ENCODE measurements at regions not wholly inside any gene's neighbourhood (a gene's known extent, or its start where the extent isn't known, plus 50 kb on each side); places are given as distances from the start of the nearest gene placed in this dataset.

DNA sequence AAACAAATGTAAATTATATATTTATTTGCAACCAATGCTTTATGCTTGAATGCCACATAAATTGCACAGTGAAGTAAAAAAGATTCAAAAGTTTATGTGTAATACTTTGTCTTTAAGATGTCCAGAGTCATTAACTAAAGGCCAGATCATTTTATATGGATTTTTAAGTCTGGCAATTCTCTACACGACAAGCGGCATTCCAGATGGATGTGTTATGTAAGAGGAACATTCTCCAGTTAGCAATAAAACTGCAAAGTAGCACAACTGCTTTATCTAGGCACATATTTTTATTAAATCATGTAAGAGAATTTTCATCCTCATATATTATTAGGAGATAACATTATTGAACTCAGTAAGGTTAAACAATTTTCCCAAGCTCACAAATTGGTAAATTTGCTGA lies 1717.7 kb upstream of the SEL1L start:
- no peaks in the 10 kb centered on the region for H3K79me2 ChIP-seq (ENCODE audit: insufficient read depth, low read depth)
- no peaks in the 10 kb centered on the region for H3K4me1 ChIP-seq (ENCODE audit: low read depth, poor library complexity, severe bottlenecking)
- no peak overlapping the region for H3K4me2 ChIP-seq
- H3K27ac ChIP-seq, result no peak overlapping the region
- H3K27me3 ChIP-seq (ENCODE audit: insufficient read depth, low read depth), result no peaks in the 10 kb centered on the region
- no peak overlapping the region for H3K4me3 ChIP-seq (IDR thresholded peaks at IDR 0.05; ENCODE audit: insufficient read depth, low read depth, low read length)
- H4K20me1 ChIP-seq (ENCODE audit: insufficient read depth), result no peaks in the 10 kb centered on the region
- H3K36me3 ChIP-seq (ENCODE audit: insufficient read depth), result no peaks in the 10 kb centered on the region
- H3K9ac ChIP-seq, result no peak overlapping the region
- no peak overlapping the region for H2AFZ ChIP-seq (ENCODE audit: low read depth)
- TF ChIP-seq CTCF (conservative IDR thresholded peaks at IDR 0.05; ENCODE audit: low read depth, low read length), result no peak

- H3K4me3 ChIP-seq (IDR thresholded peaks at IDR 0.05; ENCODE audit: insufficient read depth, low read depth, low read length), result no peak overlapping the region
- TF ChIP-seq CTCF (conservative IDR thresholded peaks at IDR 0.05; ENCODE audit: low read depth, low read length), result no peak
- H3K79me2 ChIP-seq (ENCODE audit: insufficient read depth, low read depth), result no peaks in the 10 kb centered on the region
- no peak overlapping the region for H3K9ac ChIP-seq
- H3K27ac ChIP-seq, result no peak overlapping the region
- no peaks in the 10 kb centered on the region for H4K20me1 ChIP-seq (ENCODE audit: insufficient read depth)
- no peak overlapping the region for H2AFZ ChIP-seq (ENCODE audit: low read depth)
- H3K4me2 ChIP-seq, result no peak overlapping the region
- H3K27me3 ChIP-seq (ENCODE audit: insufficient read depth, low read depth), result no peaks in the 10 kb centered on the region
- no peaks in the 10 kb centered on the region for H3K36me3 ChIP-seq (ENCODE audit: insufficient read depth)
- H3K4me1 ChIP-seq (ENCODE audit: low read depth, poor library complexity, severe bottlenecking), result no peaks in the 10 kb centered on the region
Measured at GRCh38 chr14:83253870-83254269, 1720.2 kb upstream of the SEL1L start.

DNA sequence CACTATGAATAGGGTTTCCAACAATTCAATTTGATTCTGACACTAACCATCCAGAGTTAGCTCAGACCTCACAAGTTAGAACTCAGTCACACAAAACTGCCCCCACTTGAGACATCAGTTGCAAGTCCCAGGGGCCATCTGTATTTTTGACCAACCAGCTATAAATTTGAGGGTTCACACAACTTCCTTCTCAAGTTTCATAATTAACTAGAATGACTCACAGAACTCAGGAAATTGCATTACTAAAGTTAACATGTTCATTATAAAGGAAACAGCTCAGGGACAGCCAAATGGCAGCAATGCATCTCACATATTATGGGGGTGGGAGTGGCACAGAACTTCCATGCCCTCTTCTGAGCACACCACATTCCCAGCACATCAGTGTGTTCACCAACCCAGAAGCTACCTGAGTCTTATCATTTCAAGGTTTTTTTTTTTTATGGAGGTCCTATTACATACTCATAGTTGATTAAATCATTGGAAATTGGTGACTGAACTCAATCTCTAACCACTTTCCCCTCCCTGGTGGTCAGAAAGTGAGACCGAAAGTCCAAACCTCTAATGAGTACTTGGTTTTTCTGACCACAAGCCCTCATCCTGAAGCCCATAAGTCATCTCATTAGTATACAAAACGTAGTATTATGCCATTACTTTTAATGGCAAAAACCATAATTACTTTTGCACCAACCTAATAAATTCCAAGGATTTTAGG lies 1721.5 kb upstream of the SEL1L start:
- Histone ChIP-seq H3K27ac (no peak overlapping the region), H2AFZ (ENCODE audit: low read depth) (no peak overlapping the region), H3K36me3 (ENCODE audit: insufficient read depth) (no peaks in the 10 kb centered on the region), H4K20me1 (ENCODE audit: insufficient read depth) (no peaks in the 10 kb centered on the region), H3K9ac (no peak overlapping the region), H3K4me1 (ENCODE audit: low read depth, poor library complexity, severe bottlenecking) (no peaks in the 10 kb centered on the region), H3K27me3 (ENCODE audit: insufficient read depth, low read depth) (no peaks in the 10 kb centered on the region), H3K4me2 (no peak overlapping the region), H3K4me3 (IDR thresholded peaks at IDR 0.05; ENCODE audit: insufficient read depth, low read depth, low read length) (no peak overlapping the region), H3K79me2 (ENCODE audit: insufficient read depth, low read depth) (no peaks in the 10 kb centered on the region)
- no peak for TF ChIP-seq CTCF (conservative IDR thresholded peaks at IDR 0.05; ENCODE audit: low read depth, low read length)

DNA sequence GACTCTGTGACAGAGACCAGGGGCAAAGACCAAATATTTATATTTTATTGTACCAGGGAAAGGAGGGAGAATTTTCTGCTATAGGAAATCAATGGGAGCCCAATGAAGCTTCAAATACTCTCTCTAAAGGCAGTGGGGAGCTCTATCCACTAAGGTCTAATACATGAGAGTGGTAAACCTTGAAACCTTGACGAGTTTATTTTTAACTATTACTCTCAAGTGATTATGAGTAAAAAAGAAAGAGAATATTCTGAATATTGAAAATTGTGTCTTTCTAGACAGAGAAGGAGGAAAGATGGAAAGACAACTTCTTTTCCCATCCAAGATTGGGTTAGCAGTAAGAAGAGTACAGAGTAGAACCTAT lies 1722.1 kb upstream of the SEL1L start:
- H4K20me1 ChIP-seq (ENCODE audit: insufficient read depth), result no peaks in the 10 kb centered on the region
- TF ChIP-seq CTCF (conservative IDR thresholded peaks at IDR 0.05; ENCODE audit: low read depth, low read length), result no peak
- no peak overlapping the region for H2AFZ ChIP-seq (ENCODE audit: low read depth)
- no peaks in the 10 kb centered on the region for H3K27me3 ChIP-seq (ENCODE audit: insufficient read depth, low read depth)
- H3K9ac ChIP-seq, result no peak overlapping the region
- no peak overlapping the region for H3K27ac ChIP-seq
- H3K36me3 ChIP-seq (ENCODE audit: insufficient read depth), result no peaks in the 10 kb centered on the region
- H3K4me1 ChIP-seq (ENCODE audit: low read depth, poor library complexity, severe bottlenecking), result no peaks in the 10 kb centered on the region
- no peak overlapping the region for H3K4me2 ChIP-seq
- H3K79me2 ChIP-seq (ENCODE audit: insufficient read depth, low read depth), result no peaks in the 10 kb centered on the region
- H3K4me3 ChIP-seq (IDR thresholded peaks at IDR 0.05; ENCODE audit: insufficient read depth, low read depth, low read length), result no peak overlapping the region
